ENCODE measurements at regions not wholly inside any gene's neighbourhood (a gene's known extent, or its start where the extent isn't known, plus 50 kb on each side); places are given as distances from the start of the nearest gene placed in this dataset.

DNA sequence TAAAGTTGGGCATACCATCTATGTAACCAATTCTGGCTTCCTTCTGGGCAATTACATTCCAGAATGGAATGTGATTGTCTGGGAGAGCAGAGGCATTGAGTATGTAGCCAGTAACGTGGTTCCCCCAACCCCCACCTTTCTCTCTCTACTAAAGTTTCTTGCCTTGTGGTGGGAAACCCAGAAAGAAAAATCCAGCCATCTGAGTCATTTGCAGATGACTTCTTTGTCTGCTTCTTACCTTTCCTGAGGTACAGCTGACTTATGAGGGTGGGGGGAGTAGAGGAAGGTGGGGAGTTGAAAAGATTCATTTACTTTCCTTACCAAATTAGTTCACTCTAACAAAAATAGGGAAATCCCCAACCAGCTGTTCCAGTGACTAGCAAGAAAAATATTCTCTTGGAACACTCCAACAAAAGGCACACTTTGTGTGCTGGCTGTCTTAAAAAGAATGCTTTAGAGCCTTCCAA lies 112.1 kb upstream of the FRMD6 start:
- WGBS (ENCODE audit: insufficient coverage), result no CpG with 5 or more reads among the region's 1 CpG
- ChIA-PET POLR2A (no interaction called here), CTCF (no interaction called here)
- Histone ChIP-seq H3K4me1 (ENCODE audit: control extremely low read depth in 1 of 4, control insufficient read depth in 4 of 4, insufficient read depth in 4 of 4, low read length in 3 of 4) (peaks cover 0 to 4% (median 2%) of the 10 kb centered on the region in 4 experiments), H3K36me3 (ENCODE audit: control insufficient read depth in 4 of 4, insufficient read depth in 4 of 4, low read length in 3 of 4) (no peaks in the 10 kb centered on the region), H3K27me3 (replicated peaks in 2 of 5; ENCODE audit: control insufficient read depth in 4 of 5, insufficient read depth in 5 of 5, low read length in 4 of 5) (no peaks in the 10 kb centered on the region), H3K27ac (ENCODE audit: insufficient read depth in 1 of 2, low read depth in 1 of 2, low read length in 2 of 2, poor library complexity in 1 of 2, severe bottlenecking in 2 of 2) (no peak overlapping the region), H3K4me3 (ENCODE audit: control insufficient read depth in 1 of 7, extremely low read depth in 1 of 7, insufficient read depth in 4 of 7, low read depth in 2 of 7, low read length in 6 of 7) (no peak overlapping the region), H3K9me3 (ENCODE audit: control extremely low read depth in 1 of 5, control insufficient read depth in 4 of 5, insufficient read depth in 2 of 5, low read depth in 1 of 5, low read length in 4 of 5) (peaks cover 0 to 2% (median 0%) of the 10 kb centered on the region in 5 experiments)
- no peak for DNase-seq

DNA sequence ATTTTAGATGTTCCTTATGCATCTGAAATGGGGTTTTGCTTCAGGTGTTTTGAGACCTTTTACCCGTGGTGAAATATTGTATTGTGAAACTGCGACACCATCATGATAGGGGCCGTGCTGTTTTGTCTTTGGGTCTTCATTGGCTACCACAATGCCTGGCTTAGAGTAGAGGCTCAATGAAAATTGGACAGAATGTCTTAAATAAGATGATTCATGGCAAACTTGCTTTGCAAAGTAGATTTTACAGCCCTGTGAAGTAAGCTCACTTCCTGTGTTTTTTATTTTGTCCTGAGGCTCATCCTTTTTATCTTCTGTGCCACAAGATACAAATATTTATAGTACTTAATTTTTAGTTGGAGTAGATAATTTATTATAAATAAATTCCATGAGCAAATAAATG lies 111.3 kb upstream of the FRMD6 start:
- ChIA-PET POLR2A (no interaction called here), CTCF (no interaction called here)
- Histone ChIP-seq H3K4me3 (ENCODE audit: control insufficient read depth in 1 of 7, extremely low read depth in 1 of 7, insufficient read depth in 4 of 7, low read depth in 2 of 7, low read length in 6 of 7) (no peak overlapping the region), H3K27ac (ENCODE audit: insufficient read depth in 1 of 2, low read depth in 1 of 2, low read length in 2 of 2, poor library complexity in 1 of 2, severe bottlenecking in 2 of 2) (no peak overlapping the region), H3K9me3 (ENCODE audit: control extremely low read depth in 1 of 5, control insufficient read depth in 4 of 5, insufficient read depth in 2 of 5, low read depth in 1 of 5, low read length in 4 of 5) (peaks cover 0 to 1% (median 0%) of the 10 kb centered on the region in 5 experiments), H3K27me3 (replicated peaks in 2 of 5; ENCODE audit: control insufficient read depth in 4 of 5, insufficient read depth in 5 of 5, low read length in 4 of 5) (no peaks in the 10 kb centered on the region), H3K36me3 (ENCODE audit: control insufficient read depth in 4 of 4, insufficient read depth in 4 of 4, low read length in 3 of 4) (no peaks in the 10 kb centered on the region), H3K4me1 (ENCODE audit: control extremely low read depth in 1 of 4, control insufficient read depth in 4 of 4, insufficient read depth in 4 of 4, low read length in 3 of 4) (no peaks in the 10 kb centered on the region)
- no peak for DNase-seq
- whole genome bisulfite sequencing (ENCODE audit: insufficient coverage), result 100% methylated on average over 2 of the region's 3 CpGs

DNA sequence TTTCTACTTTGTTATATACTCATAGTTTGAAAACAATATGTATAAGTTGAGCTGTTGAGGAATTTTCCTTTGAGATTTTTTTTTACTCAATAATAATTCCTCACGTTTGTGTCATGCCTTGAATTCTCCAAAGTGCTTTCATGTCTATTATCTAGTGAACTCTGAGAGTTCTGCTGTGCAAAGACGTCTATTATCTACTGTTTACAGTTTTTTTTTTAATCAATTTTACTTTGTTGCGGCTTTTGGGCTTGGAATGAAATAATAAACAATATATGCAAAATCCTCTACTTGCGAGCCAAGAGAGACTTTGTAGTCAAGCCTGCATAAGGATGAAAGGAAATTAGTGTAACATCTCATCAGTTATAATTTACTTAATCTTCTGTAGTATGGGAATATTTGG lies 107.2 kb upstream of the FRMD6 start:
- ChIA-PET CTCF (no interaction called here), POLR2A (interaction anchor here (0.7 kb wide), 1 partner anchor 24 kb away, joined by 4 read pairs; no protein-coding TSS in a partner anchor)
- H3K4me1 ChIP-seq (ENCODE audit: control extremely low read depth in 1 of 4, control insufficient read depth in 4 of 4, insufficient read depth in 4 of 4, low read length in 3 of 4), result no peaks in the 10 kb centered on the region
- no peaks in the 10 kb centered on the region for H3K27me3 ChIP-seq (replicated peaks in 2 of 5; ENCODE audit: control insufficient read depth in 4 of 5, insufficient read depth in 5 of 5, low read length in 4 of 5)
- no peak overlapping the region for H3K4me3 ChIP-seq (ENCODE audit: control insufficient read depth in 1 of 7, extremely low read depth in 1 of 7, insufficient read depth in 4 of 7, low read depth in 2 of 7, low read length in 6 of 7)
- no peaks in the 10 kb centered on the region for H3K9me3 ChIP-seq (ENCODE audit: control extremely low read depth in 1 of 5, control insufficient read depth in 4 of 5, insufficient read depth in 2 of 5, low read depth in 1 of 5, low read length in 4 of 5)
- DNase-seq, result no peak
- no peak overlapping the region for H3K27ac ChIP-seq (ENCODE audit: insufficient read depth in 1 of 2, low read depth in 1 of 2, low read length in 2 of 2, poor library complexity in 1 of 2, severe bottlenecking in 2 of 2)
- WGBS (ENCODE audit: insufficient coverage), result no CpG with 5 or more reads among the region's 4 CpGs
- H3K36me3 ChIP-seq (ENCODE audit: control insufficient read depth in 4 of 4, insufficient read depth in 4 of 4, low read length in 3 of 4), result no peaks in the 10 kb centered on the region

GRCh38 chr14:51544901-51545300 lies 106.8 kb upstream of the FRMD6 start:
- Histone ChIP-seq H3K9me3 (ENCODE audit: control extremely low read depth in 1 of 5, control insufficient read depth in 4 of 5, insufficient read depth in 2 of 5, low read depth in 1 of 5, low read length in 4 of 5) (no peaks in the 10 kb centered on the region), H3K4me3 (ENCODE audit: control insufficient read depth in 1 of 7, extremely low read depth in 1 of 7, insufficient read depth in 4 of 7, low read depth in 2 of 7, low read length in 6 of 7) (no peak overlapping the region), H3K4me1 (ENCODE audit: control extremely low read depth in 1 of 4, control insufficient read depth in 4 of 4, insufficient read depth in 4 of 4, low read length in 3 of 4) (no peaks in the 10 kb centered on the region), H3K27me3 (replicated peaks in 2 of 5; ENCODE audit: control insufficient read depth in 4 of 5, insufficient read depth in 5 of 5, low read length in 4 of 5) (no peaks in the 10 kb centered on the region), H3K27ac (ENCODE audit: insufficient read depth in 1 of 2, low read depth in 1 of 2, low read length in 2 of 2, poor library complexity in 1 of 2, severe bottlenecking in 2 of 2) (no peak overlapping the region), H3K36me3 (ENCODE audit: control insufficient read depth in 4 of 4, insufficient read depth in 4 of 4, low read length in 3 of 4) (no peaks in the 10 kb centered on the region)
- DNase-seq, result no peak
- ChIA-PET CTCF (no interaction called here), POLR2A (no interaction called here)
- WGBS (ENCODE audit: insufficient coverage), result no CpG with 5 or more reads among the region's 3 CpGs

DNA sequence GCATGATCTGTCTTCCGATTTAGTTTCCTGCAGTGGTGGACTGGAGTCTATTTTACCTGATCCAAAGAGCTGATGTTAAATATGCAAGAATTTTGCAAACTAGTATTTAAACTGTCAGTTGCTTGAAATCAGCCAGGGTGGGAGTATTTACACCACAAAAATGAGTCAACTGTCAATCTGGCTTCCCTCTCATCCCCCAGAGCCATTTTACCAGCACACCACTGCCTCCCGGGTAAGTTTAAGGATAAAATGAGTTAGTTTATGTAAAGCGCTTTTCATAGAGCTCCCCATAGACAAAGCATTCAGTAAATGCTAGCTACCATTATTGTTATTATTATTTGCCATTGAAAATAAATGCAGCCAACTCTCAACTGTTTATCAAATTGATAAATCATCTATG lies 106.3 kb upstream of the FRMD6 start:
- Histone ChIP-seq H3K4me1 (ENCODE audit: control extremely low read depth in 1 of 4, control insufficient read depth in 4 of 4, insufficient read depth in 4 of 4, low read length in 3 of 4) (no peaks in the 10 kb centered on the region), H3K4me3 (ENCODE audit: control insufficient read depth in 1 of 7, extremely low read depth in 1 of 7, insufficient read depth in 4 of 7, low read depth in 2 of 7, low read length in 6 of 7) (no peak overlapping the region), H3K9me3 (ENCODE audit: control extremely low read depth in 1 of 5, control insufficient read depth in 4 of 5, insufficient read depth in 2 of 5, low read depth in 1 of 5, low read length in 4 of 5) (no peaks in the 10 kb centered on the region), H3K36me3 (ENCODE audit: control insufficient read depth in 4 of 4, insufficient read depth in 4 of 4, low read length in 3 of 4) (no peaks in the 10 kb centered on the region), H3K27ac (ENCODE audit: insufficient read depth in 1 of 2, low read depth in 1 of 2, low read length in 2 of 2, poor library complexity in 1 of 2, severe bottlenecking in 2 of 2) (no peak overlapping the region), H3K27me3 (replicated peaks in 2 of 5; ENCODE audit: control insufficient read depth in 4 of 5, insufficient read depth in 5 of 5, low read length in 4 of 5) (no peaks in the 10 kb centered on the region)
- WGBS (ENCODE audit: insufficient coverage), result 75% methylated on average over 1 of the region's 3 CpGs
- ChIA-PET CTCF (no interaction called here), POLR2A (no interaction called here)
- DNase-seq, result no peak

DNA sequence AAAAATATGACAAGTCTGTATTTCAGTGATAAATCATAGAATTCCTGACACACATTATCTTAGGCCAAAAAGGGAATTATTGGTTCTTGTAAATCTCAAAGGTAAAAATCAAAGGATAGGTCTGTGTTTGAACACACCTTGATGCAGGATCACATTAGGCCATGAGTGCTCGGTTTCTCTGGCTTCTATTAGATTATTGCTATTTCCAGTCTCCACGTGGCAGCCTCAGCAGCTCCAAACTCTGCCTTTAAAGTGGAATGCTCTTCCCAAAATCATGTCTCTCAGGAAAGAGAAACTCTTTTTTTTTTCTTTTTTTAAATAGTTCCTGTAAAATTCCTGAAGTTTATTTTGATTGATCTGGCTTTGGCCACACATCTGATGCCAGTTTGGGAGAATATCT lies 105.6 kb upstream of the FRMD6 start:
- no peak overlapping the region for H3K4me3 ChIP-seq (ENCODE audit: control insufficient read depth in 1 of 7, extremely low read depth in 1 of 7, insufficient read depth in 4 of 7, low read depth in 2 of 7, low read length in 6 of 7)
- DNase-seq, result no peak
- no peaks in the 10 kb centered on the region for H3K4me1 ChIP-seq (ENCODE audit: control extremely low read depth in 1 of 4, control insufficient read depth in 4 of 4, insufficient read depth in 4 of 4, low read length in 3 of 4)
- no peaks in the 10 kb centered on the region for H3K27me3 ChIP-seq (replicated peaks in 2 of 5; ENCODE audit: control insufficient read depth in 4 of 5, insufficient read depth in 5 of 5, low read length in 4 of 5)
- CTCF ChIA-PET, result no interaction called here
- WGBS (ENCODE audit: insufficient coverage), result 60% methylated on average over 1 of the region's 2 CpGs
- H3K9me3 ChIP-seq (ENCODE audit: control extremely low read depth in 1 of 5, control insufficient read depth in 4 of 5, insufficient read depth in 2 of 5, low read depth in 1 of 5, low read length in 4 of 5), result no peaks in the 10 kb centered on the region
- POLR2A ChIA-PET, result interaction anchor here (0.6 kb wide), 1 partner anchor 577 kb away, joined by 4 read pairs; no protein-coding TSS in a partner anchor
- no peaks in the 10 kb centered on the region for H3K36me3 ChIP-seq (ENCODE audit: control insufficient read depth in 4 of 4, insufficient read depth in 4 of 4, low read length in 3 of 4)
- no peak overlapping the region for H3K27ac ChIP-seq (ENCODE audit: insufficient read depth in 1 of 2, low read depth in 1 of 2, low read length in 2 of 2, poor library complexity in 1 of 2, severe bottlenecking in 2 of 2)

DNA sequence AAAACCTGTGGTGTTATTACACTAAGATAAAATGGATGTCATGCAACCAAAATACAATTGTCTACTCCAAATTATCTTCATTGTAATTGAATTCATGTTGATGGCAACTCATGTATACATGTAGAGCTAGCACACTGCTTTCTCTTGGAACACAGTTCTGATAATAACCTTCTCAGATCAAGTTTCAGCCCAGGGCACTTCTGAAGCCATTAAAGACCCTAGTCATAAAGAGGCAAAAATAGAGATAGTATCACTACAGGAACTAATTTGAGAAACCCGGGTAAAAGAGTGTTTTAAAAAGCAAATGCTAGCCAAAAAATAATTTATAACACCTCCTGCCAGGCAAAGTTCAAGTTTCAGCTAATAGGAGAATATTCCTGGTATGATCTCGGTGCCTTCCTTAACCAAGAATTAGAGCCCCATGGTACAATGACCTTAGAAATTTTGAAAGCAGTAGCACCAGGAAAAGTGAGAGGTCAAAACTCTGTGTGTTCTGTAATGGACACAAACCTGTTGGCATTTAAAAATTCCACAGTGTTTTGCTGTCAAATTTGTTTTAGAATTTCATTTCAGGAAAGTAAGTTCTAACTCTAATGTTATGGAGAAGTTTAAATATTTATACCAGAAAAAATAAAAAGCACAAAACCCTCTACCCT lies 105.0 kb upstream of the FRMD6 start:
- Histone ChIP-seq H3K9me3 (ENCODE audit: control extremely low read depth in 1 of 5, control insufficient read depth in 4 of 5, insufficient read depth in 2 of 5, low read depth in 1 of 5, low read length in 4 of 5) (no peaks in the 10 kb centered on the region), H3K27ac (ENCODE audit: insufficient read depth in 1 of 2, low read depth in 1 of 2, low read length in 2 of 2, poor library complexity in 1 of 2, severe bottlenecking in 2 of 2) (no peak overlapping the region), H3K4me1 (ENCODE audit: control extremely low read depth in 1 of 4, control insufficient read depth in 4 of 4, insufficient read depth in 4 of 4, low read length in 3 of 4) (no peaks in the 10 kb centered on the region), H3K4me3 (ENCODE audit: control insufficient read depth in 1 of 7, extremely low read depth in 1 of 7, insufficient read depth in 4 of 7, low read depth in 2 of 7, low read length in 6 of 7) (no peak overlapping the region), H3K27me3 (replicated peaks in 2 of 5; ENCODE audit: control insufficient read depth in 4 of 5, insufficient read depth in 5 of 5, low read length in 4 of 5) (no peaks in the 10 kb centered on the region), H3K36me3 (ENCODE audit: control insufficient read depth in 4 of 4, insufficient read depth in 4 of 4, low read length in 3 of 4) (no peaks in the 10 kb centered on the region)
- WGBS (ENCODE audit: insufficient coverage), result 89% methylated on average over 2 of the region's 2 CpGs
- CTCF ChIA-PET, result no interaction called here
- no peak for DNase-seq
- POLR2A ChIA-PET, result no interaction called here
